HG03159 (cell line): ENCODE measurements at regions not wholly inside any gene's neighbourhood (a gene's known extent, or its start where the extent isn't known, plus 50 kb on each side); places are given as distances from the start of the nearest gene placed in this dataset.
"Not testable (repeated sequence)": the region's sequence is repeated elsewhere in the genome, so short reads cannot be mapped to it uniquely, and the experiment has no call there.

Experiments used
- ATAC-seq: cut with Tn5 transposase; IDR thresholded peaks from one replicate; pipeline ENCODE4 v1.9.1; 2021; ENCODE audit warnings: mild to moderate bottlenecking, moderate library complexity; ENCODE audit not compliant: unreplicated experiment

DNA sequence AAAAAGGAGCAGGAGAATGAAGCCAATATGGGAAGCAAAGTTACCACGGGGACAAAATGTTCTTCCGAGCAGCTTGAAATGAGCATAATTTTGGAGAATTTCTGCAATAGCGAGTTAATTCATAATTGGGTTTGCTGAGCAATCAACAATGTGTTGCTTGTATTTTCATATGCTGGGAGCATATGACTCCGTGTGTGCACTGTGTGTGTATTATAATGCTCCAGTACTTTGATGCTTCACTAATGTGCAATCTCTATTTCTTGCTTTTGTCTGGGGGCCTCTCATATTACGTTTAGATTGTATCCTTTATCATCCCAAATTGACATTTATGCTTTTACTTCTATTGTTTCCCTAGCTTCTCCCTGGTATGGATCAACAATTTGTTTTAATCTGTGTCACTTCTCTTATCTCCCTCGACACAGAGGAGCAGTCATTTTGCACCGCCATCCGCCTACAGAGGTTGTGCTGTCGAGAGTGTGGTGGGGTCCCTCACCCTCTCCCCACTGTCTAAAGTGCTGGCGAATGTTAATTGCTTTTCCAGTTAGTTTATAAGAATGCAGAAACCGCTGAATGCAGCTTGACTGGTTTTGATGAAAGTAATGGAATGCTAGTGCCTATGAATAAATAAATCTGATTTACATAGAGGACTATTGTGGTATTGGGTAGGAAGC lies 372.5 kb upstream of the WWC1 start:
- no peak for ATAC-seq

- no peak for ATAC-seq
Measured at GRCh38 chr5:167920589-167920988, 370.9 kb upstream of the WWC1 start.

- no peak for ATAC-seq
Measured at GRCh38 chr5:167921796-167922195, 369.6 kb upstream of the WWC1 start.

DNA sequence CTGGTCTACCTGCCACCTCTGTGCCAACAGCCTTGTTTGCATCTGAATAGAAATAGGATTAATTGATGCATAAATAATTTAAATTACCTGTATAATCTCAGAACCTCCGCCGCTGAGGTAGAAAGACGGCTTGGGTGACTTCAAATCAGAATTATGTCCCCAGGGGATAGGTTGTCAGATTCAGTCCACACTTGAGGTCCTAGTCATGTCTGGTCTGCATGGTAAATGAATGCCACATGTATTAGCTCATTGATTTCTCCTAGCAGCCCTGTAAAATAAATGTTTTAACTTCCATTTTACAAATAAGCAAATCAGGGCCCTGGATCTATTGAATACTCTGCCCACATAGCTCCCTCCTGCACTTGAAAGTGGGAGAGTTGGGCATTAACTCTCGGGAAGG lies 368.0 kb upstream of the WWC1 start:
- ATAC-seq = no peak

DNA sequence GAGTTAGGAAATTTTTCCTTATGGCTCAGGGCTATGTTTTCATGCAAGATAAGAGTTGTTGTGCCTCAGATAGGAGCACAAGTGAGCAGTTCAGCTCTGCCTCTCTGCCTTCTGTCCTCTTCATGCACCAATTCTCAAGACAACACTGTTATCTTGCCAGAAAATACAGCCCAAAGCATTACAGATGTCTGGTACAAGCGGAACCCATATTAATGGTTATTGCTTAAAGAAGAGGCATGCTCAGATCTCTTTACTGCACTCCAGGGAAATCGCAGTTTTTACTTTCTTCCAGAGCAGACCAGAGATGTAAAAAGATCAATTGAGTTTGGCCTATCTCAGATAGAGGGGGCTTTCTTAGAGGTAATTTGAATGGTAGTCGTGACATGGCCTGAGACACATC lies 361.6 kb upstream of the WWC1 start:
- ATAC-seq = no peak

- no peak for ATAC-seq
Measured at GRCh38 chr5:167934551-167934971, 356.9 kb upstream of the WWC1 start.

DNA sequence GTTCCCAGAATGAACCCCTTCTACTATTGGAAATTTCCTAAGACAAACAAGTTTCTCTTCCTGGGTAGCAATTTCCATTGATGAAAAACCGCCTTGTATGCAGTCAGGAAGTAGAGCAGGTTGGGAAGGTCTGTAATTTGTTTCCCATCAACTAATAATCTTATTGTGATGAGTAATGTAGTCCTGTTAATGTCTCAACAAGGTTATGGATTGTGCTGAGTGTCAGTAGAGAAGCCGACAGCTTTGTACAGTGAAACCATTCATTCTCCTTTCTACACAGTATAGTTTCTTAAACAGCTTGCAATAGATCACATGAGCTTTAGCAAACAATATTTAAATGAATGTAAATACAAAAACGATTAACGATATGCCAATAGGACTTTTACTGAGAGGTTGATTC lies 355.4 kb upstream of the WWC1 start:
- ATAC-seq = no peak

DNA sequence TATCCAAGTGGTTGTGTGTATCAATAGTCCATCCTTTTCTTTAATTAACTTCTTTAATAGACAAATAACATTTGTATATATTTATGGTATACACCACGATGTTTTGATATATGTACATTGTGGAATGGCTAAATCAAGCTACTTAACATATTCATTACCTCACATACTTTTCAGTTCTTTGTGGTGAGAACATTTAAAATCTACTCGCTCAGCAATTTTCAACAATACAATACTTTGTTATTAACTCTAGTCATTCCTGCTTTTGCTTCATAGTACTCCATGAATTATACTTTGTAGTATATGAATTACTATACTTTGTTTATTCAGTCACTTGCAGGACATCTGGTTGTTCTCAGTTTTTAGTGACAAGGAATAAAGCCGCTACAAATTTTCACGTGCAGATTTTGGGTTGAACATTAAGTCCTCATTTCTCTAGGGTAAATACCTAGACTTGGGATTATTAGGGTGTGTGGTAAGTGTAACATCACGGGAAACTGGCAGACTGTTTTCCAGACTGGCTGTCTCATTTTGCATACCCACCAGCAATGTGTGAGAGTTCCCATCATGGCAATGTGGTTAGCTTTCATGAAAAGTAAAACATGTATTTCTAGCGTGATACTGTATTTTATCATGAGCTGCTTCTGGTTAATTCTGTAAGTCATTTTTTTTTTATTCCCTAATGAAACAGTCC lies 354.4 kb upstream of the WWC1 start:
- ATAC-seq = no peak

DNA sequence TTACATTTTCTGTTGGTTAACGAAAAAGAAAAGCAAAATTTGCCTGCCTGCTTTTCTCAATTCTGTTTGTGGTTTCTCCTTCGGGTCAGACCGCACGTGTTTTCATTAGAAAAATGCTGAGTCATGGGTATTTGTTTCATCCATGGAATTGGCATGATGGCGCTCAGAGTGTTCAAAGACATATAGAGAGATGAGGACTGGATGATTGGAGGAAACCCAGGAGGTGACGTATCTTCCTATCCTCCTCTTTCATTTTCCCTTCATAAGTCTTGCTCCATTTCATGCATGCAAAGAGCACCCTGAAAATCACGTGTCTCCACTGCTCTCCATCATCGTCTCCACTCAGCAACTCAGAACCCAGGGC lies 353.8 kb upstream of the WWC1 start:
- no peak for ATAC-seq

- ATAC-seq = no peak
Measured at GRCh38 chr5:167939686-167940085, 351.8 kb upstream of the WWC1 start.

DNA sequence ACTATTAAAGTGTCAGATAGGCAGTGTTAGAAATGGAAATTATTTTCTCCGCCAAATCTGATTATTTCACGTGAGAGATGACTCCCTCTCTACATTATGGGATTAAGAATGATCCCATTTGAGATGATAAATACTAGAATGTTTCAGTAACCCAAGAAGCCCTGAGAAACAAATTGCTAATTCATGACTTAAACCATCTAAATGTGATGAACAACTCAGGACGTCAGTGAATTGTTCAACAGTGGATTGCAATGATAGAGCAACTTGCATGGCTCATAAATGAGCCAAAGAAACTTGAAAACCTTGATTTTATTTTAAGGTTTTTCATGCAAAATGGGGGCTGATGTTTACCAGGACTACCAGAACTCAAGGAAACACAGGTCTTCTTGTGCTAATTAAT lies 350.5 kb upstream of the WWC1 start:
- ATAC-seq = no peak

GRCh38 chr5:167941556-167941955 lies 349.9 kb upstream of the WWC1 start:
- not testable (repeated sequence) for ATAC-seq

- no peak for ATAC-seq
Measured at GRCh38 chr5:167943343-167943742, 348.1 kb upstream of the WWC1 start.

DNA sequence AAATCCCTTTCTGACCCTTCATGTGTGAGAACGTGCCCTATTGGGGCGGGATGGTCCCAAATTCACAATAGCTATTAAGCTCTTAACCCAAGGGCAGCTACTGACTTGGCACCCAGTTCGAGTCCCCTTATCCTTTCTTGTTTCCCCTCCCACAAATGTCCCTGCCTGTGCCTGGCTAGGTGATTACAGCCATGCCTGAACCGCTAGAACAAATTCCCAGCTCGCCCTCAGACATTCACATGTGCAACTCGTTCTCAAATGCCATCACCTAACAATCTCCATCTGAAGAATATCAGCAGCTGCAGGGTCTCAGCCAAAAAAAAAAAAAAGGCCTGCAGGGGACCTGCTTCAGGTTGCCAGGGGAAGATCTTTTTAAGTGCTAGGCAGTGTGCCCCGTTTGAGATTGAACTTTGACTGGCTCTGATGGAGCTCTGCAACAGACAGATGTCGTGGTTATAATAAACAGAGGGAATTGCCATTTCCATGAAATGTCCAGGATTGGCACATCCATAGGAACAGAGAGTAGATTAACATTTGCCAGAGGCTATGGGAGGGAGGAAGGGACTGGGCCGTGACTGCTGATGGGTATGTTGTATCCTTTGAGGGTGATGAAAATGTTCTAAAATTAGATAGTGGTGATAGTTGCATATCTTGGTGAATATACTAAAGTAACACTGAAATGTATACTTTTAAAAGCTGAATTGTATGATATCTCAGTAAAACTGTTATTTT lies 347.2 kb upstream of the WWC1 start:
- no peak for ATAC-seq

- ATAC-seq = no peak
Measured at GRCh38 chr5:167945542-167946384, 345.7 kb upstream of the WWC1 start.

GRCh38 chr5:167947306-167947705 lies 344.1 kb upstream of the WWC1 start:
- ATAC-seq = no peak

- no peak for ATAC-seq
Measured at GRCh38 chr5:167948251-167948650, 343.2 kb upstream of the WWC1 start.

DNA sequence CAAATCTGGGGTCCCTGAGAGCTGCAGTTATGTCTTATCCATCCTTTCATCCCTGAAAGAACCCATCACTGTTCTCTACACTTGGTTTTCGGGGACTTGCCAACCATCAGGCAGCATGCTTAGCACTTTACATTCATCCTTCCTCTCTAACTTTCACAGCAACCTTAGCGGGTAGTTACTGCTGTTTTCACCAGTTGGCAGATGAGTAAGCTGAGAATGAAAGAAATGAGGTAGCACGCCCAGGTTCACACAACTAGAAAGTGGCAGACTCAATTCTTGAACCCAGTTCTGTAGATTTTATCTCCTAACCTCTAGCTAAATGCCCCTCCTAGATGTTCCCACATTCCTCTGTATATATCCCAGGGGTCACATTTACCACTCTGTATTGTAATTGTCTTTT lies 342.0 kb upstream of the WWC1 start:
- ATAC-seq = no peak

DNA sequence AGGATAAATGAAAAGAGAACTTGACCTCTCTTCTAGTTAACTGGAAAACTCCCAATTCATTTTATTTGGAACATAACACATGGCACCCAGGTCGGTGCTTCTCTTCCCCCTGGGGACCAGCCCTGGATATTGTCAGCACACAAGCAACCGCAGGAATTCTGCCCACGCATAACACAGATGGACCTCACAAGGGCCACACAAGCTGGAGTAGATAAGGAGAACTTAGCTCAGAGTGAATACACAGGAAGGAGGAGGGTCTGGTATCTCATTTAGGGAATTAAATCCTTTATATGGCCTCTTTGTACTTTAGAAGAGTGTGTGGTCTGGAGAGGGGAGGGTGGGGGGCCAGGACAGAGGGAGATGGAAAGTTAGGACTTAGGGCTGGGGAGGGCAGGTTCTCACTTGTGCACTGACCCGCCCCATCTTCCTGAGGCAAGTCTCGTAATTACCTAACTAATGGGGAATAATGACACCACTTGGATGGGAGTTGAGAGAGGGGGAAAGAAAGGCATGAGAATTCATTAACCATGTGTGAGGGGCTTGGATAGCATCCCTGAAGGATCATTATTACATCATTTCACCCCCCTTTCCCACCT lies 341.2 kb upstream of the WWC1 start:
- no peak for ATAC-seq

DNA sequence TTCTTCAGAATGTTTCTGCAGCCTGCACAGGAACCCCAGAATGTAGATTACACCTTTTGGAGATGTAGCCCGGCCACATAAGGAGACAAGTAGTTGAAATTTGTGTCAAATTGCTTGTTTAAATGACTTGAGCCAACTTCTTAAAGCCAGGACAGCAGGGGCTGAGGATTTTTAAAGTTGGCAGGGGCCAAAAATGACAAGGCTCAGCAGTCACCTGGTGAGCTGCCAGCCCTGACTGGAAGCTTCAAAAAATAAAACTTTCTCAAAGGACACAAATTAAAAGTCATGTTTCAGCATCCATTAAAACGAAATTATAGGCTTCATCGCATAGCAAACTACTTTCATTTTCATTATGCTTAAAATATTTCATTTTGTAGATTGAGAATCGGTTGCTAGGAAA lies 340.3 kb upstream of the WWC1 start:
- no peak for ATAC-seq
